ENCODE measurements at regions not wholly inside any gene's neighbourhood (a gene's known extent, or its start where the extent isn't known, plus 50 kb on each side); places are given as distances from the start of the nearest gene placed in this dataset.

DNA sequence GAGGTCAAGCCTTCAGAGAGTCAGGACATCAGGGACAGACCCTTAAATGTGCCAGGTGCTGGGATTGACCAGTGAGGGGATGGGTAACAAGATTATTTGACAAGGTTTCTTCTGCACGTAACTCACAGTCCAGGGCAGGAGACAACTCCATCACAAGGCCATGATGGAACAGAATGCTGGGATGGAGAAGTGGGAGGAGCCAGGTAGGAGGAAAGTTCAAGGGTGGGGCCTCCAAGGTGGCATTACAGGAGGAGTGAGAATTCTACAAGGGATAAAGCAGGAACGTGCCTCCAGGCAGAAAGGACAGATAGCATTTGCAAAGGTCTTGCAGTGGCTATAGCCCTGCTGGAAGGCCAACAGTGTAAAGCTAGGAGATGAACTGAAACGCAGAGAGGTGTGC lies 102.2 kb downstream of the FGF18 start:
- Mint-ChIP-seq H3K4me1 (peaks cover 67% of the 10 kb centered on the region), H3K4me3 (no peak overlapping the region), H3K27me3 (ENCODE audit: low read depth) (peaks cover 25% of the 10 kb centered on the region), H3K9me3 (no peaks in the 10 kb centered on the region), H3K36me3 (no peaks in the 10 kb centered on the region), H3K27ac (peak overlapping the region; percentile 41)
- TF ChIP-seq ZNF671 (CRISPR knock-in tag; IDR thresholded peaks at IDR 0.05) (no peak), USF2 (CRISPR knock-in tag; IDR thresholded peaks at IDR 0.05) (no peak), IRF2 (CRISPR knock-in tag; IDR thresholded peaks at IDR 0.05; ENCODE audit: borderline replicate concordance, low read depth) (no peak), CREM (CRISPR knock-in tag; IDR thresholded peaks at IDR 0.05) (no peak), NR1H2 (CRISPR knock-in tag; IDR thresholded peaks at IDR 0.05) (no peak), JAZF1 (CRISPR knock-in tag; IDR thresholded peaks at IDR 0.05) (no peak), NR2C2 (CRISPR knock-in tag; IDR thresholded peaks at IDR 0.05) (no peak), PREB (CRISPR knock-in tag; IDR thresholded peaks at IDR 0.05; ENCODE audit: borderline replicate concordance) (no peak), OVOL2 (CRISPR knock-in tag; IDR thresholded peaks at IDR 0.05; ENCODE audit: borderline replicate concordance) (no peak), GABPB1 (CRISPR knock-in tag; IDR thresholded peaks at IDR 0.05) (no peak), TCF7 (CRISPR knock-in tag; IDR thresholded peaks at IDR 0.05; ENCODE audit: low read depth) (no peak), ZNF232 (CRISPR knock-in tag; IDR thresholded peaks at IDR 0.05) (no peak), SP1 (CRISPR knock-in tag; conservative IDR thresholded peaks at IDR 0.05) (no peak), FOXJ3 (CRISPR knock-in tag; IDR thresholded peaks at IDR 0.05; ENCODE audit: borderline replicate concordance) (no peak), GRHL2 (CRISPR knock-in tag; IDR thresholded peaks at IDR 0.05; ENCODE audit: insufficient replicate concordance, severe bottlenecking) (no peak), TEAD1 (CRISPR knock-in tag; IDR thresholded peaks at IDR 0.05) (no peak), ZNF423 (CRISPR knock-in tag; IDR thresholded peaks at IDR 0.05) (no peak), ATF2 (CRISPR knock-in tag; IDR thresholded peaks at IDR 0.05; ENCODE audit: borderline replicate concordance, low read depth) (no peak)
- TF ChIP-seq, protein P1, sequence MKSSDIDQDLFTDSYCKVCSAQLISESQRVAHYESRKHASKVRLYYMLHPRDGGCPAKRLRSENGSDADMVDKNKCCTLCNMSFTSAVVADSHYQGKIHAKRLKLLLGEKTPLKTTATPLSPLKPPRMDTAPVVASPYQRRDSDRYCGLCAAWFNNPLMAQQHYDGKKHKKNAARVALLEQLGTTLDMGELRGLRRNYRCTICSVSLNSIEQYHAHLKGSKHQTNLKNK (CRISPR knock-in tag; IDR thresholded peaks at IDR 0.05), result no peak
- ChIA-PET POLR2A (no interaction called here), CTCF (interaction anchor here (0.6 to 2.4 kb wide), 5 partner anchors 29 to 538 kb away, joined by 3 to 11 read pairs (median 4); partner anchors contain the start of gene FGF18)
- DNase-seq (ENCODE audit: low spot score) (no peak), ATAC-seq (no peak)

GRCh38 chr5:171523781-171524180 lies 104.3 kb downstream of the FGF18 start:
- DNase-seq (ENCODE audit: low spot score), result no peak
- H3K9me3 Mint-ChIP-seq, result no peaks in the 10 kb centered on the region
- TF ChIP-seq MAX (CRISPR knock-in tag; IDR thresholded peaks at IDR 0.05), result no peak
- H3K27ac Mint-ChIP-seq, result no peak overlapping the region
- peaks cover 54% of the 10 kb centered on the region for H3K4me1 Mint-ChIP-seq
- POLR2A ChIA-PET, result no interaction called here
- ATAC-seq, result no peak
- H3K27me3 Mint-ChIP-seq (ENCODE audit: low read depth), result peaks cover 11% of the 10 kb centered on the region
- no peaks in the 10 kb centered on the region for H3K36me3 Mint-ChIP-seq
- CTCF ChIA-PET, result no interaction called here
- H3K4me3 Mint-ChIP-seq, result no peak overlapping the region

- Mint-ChIP-seq H3K27ac (no peak overlapping the region), H3K27me3 (ENCODE audit: low read depth) (peaks cover 5% of the 10 kb centered on the region), H3K9me3 (no peaks in the 10 kb centered on the region), H3K4me3 (no peak overlapping the region), H3K36me3 (no peaks in the 10 kb centered on the region), H3K4me1 (peaks cover 50% of the 10 kb centered on the region)
- TF ChIP-seq ETV6 (CRISPR knock-in tag; IDR thresholded peaks at IDR 0.05), result no peak
- TF ChIP-seq SOX15 (CRISPR knock-in tag; IDR thresholded peaks at IDR 0.05), result no peak
- no peak for TF ChIP-seq ZNF263 (CRISPR knock-in tag; IDR thresholded peaks at IDR 0.05; ENCODE audit: low read depth)
- TF ChIP-seq ZNF232 (CRISPR knock-in tag; IDR thresholded peaks at IDR 0.05), result no peak
- TF ChIP-seq ERG (CRISPR knock-in tag; IDR thresholded peaks at IDR 0.05), result no peak
- no peak for TF ChIP-seq ATF2 (CRISPR knock-in tag; IDR thresholded peaks at IDR 0.05; ENCODE audit: borderline replicate concordance, low read depth)
- no peak for TF ChIP-seq RELA (CRISPR knock-in tag; IDR thresholded peaks at IDR 0.05; ENCODE audit: borderline replicate concordance)
- no peak for TF ChIP-seq CREB1 (CRISPR knock-in tag; IDR thresholded peaks at IDR 0.05)
- TF ChIP-seq CREM (CRISPR knock-in tag; IDR thresholded peaks at IDR 0.05), result no peak
- TF ChIP-seq TEAD4 (CRISPR knock-in tag; IDR thresholded peaks at IDR 0.05), result no peak
- DNase-seq (ENCODE audit: low spot score) (no peak), ATAC-seq (no peak)
- CTCF ChIA-PET, result no interaction called here
- POLR2A ChIA-PET, result no interaction called here
These were observed 105.0 kb downstream of the FGF18 start for GRCh38 chr5:171524466-171524865.

Data from WTC11 (cell line).